AG04449 (cell line): ENCODE measurements at regions not wholly inside any gene's neighbourhood (a gene's known extent, or its start where the extent isn't known, plus 50 kb on each side); places are given as distances from the start of the nearest gene placed in this dataset.
"Not testable (repeated sequence)": the region's sequence is repeated elsewhere in the genome, so short reads cannot be mapped to it uniquely, and the experiment has no call there.

ENCODE experiments used
- CTCF ChIA-PET: fragments of 350-600 bp; formaldehyde crosslinking; extraction: SDS; loops from one replicate; lab custom pipeline; 2021; ENCODE audit warnings: antibody characterized with exemption; lab: Yijun Ruan, JAX
- POLR2A ChIA-PET: fragments of 400-600, 350-600 bp; formaldehyde crosslinking; extraction: SDS; loops from one replicate; lab custom pipeline; 2020; ENCODE audit warnings: antibody characterized with exemption, inconsistent platforms; lab: Yijun Ruan, JAX
- DNase-seq: peaks from one replicate; pipeline ENCODE4 v3.0.0-alpha.2; 2010; ENCODE audit warnings: low read depth, low spot score
- H3K4me3 ChIP-seq: 2 replicates; pipeline ENCODE4 v1.5.1; 2011; ENCODE audit warnings: low read depth, mild to moderate bottlenecking, control low read depth, low read length
- CTCF ChIP-seq: IDR thresholded peaks from one replicate; pipeline ENCODE4 v1.5.1; 2011; ENCODE audit warnings: mild to moderate bottlenecking, moderate library complexity, low read length, control low read depth, inconsistent platforms; ENCODE audit not compliant: insufficient read depth; ENCODE audit errors: missing control alignments

- TF ChIP-seq CTCF: peak; percentile 71
Observed at GRCh38 chr5:36739751-36740221, 133.4 kb downstream of the SLC1A3 start.

GRCh38 chr5:36740259-36740898 is 134.0 kb downstream of the SLC1A3 start:
- no peak overlapping the region for H3K4me3 ChIP-seq
- DNase-seq: no peak
- CTCF ChIA-PET: interaction anchor here (0.8 to 12.1 kb wide), 15 partner anchors 10 to 286 kb away, joined by 3 to 158 read pairs (median 6); no protein-coding TSS in a partner anchor
- POLR2A ChIA-PET: no interaction called here
- no peak for TF ChIP-seq CTCF

More at GRCh38 chr5:36739751-36740221, 133.4 kb downstream of the SLC1A3 start:
- ChIA-PET CTCF (interaction anchor here (0.8 to 12.1 kb wide), 17 partner anchors 9 to 287 kb away, joined by 3 to 158 read pairs (median 6); no protein-coding TSS in a partner anchor), POLR2A (no interaction called here)
- H3K4me3 ChIP-seq: no peak overlapping the region
- no peak for DNase-seq

GRCh38 chr5:36741128-36741527 is 134.7 kb downstream of the SLC1A3 start:
- no peak for DNase-seq
- no peak overlapping the region for H3K4me3 ChIP-seq
- no peak for TF ChIP-seq CTCF
- ChIA-PET POLR2A (no interaction called here), CTCF (interaction anchor here (1.6 to 12.1 kb wide), 4 partner anchors 9 to 264 kb away, joined by 8 to 158 read pairs (median 29); no protein-coding TSS in a partner anchor)

- peak; percentile 74 for TF ChIP-seq CTCF
- ChIA-PET CTCF (interaction anchor here (0.6 to 4.0 kb wide), 21 partner anchors 8 to 262 kb away, joined by 3 to 35 read pairs (median 4); no protein-coding TSS in a partner anchor), POLR2A (no interaction called here)
- no peak for DNase-seq
- H3K4me3 ChIP-seq: peak overlapping the region; percentile 61
Observed at GRCh38 chr5:36743891-36744772, 132.4 kb upstream of the NIPBL start.

GRCh38 chr5:36744773-36745589 is 131.6 kb upstream of the NIPBL start:
- ChIA-PET POLR2A (no interaction called here), CTCF (interaction anchor here (0.6 to 4.0 kb wide), 18 partner anchors 9 to 261 kb away, joined by 3 to 35 read pairs (median 4); no protein-coding TSS in a partner anchor)
- no peak for DNase-seq
- peak overlapping the region; percentile 61 for H3K4me3 ChIP-seq
- no peak for TF ChIP-seq CTCF

GRCh38 chr5:36747794-36748193 is 128.8 kb upstream of the NIPBL start:
- DNase-seq, H3K4me3 ChIP-seq, CTCF ChIA-PET, POLR2A ChIA-PET: not testable (repeated sequence)
